Naive thymus-derived CD4-positive, alpha-beta T cell (primary cell): ENCODE measurements at regions not wholly inside any gene's neighbourhood (a gene's known extent, or its start where the extent isn't known, plus 50 kb on each side); places are given as distances from the start of the nearest gene placed in this dataset.

ENCODE experiments used
- ATAC-seq: fragments of 150-1000 bp; cut with Tn5 transposase; 2 replicates; pipeline ENCODE4 v1.10.0; 2021; ENCODE audit warnings: mild to moderate bottlenecking, moderate library complexity
- CTCF ChIA-PET: fragments of 350-600 bp; sonication (Branson Sonifier 250); formaldehyde crosslinking; loops from one replicate; lab custom pipeline; 2021; ENCODE audit warnings: antibody characterized with exemption; lab: Charles Lee
- POLR2A ChIA-PET: fragments of 350-600 bp; sonication (Branson Sonifier 250); formaldehyde crosslinking; loops from one replicate; lab custom pipeline; 2021; ENCODE audit warnings: antibody characterized with exemption, inconsistent platforms; lab: Charles Lee
- DNase-seq, 9 donors: peaks; one replicate each; pipeline versions ENCODE4 v3.0.0 to v3.0.0-alpha.2; 2020 to 2022; ENCODE audit warnings: mixed read lengths in 1 of 9
- H3K27ac ChIP-seq: one replicate; pipeline ENCODE4 v1.7.0; 2013; ENCODE audit warnings: mild to moderate bottlenecking, low read depth, low read length, moderate library complexity
- H3K27me3 ChIP-seq, 2 donors: one replicate each; pipeline ENCODE4 v1.7.0; 2013; ENCODE audit warnings: low read length in 2 of 2, mild to moderate bottlenecking in 2 of 2, moderate library complexity in 2 of 2; ENCODE audit not compliant: control insufficient read depth in 2 of 2, insufficient read depth in 2 of 2
- H3K36me3 ChIP-seq, 3 experiments: 1 replicate in 2 of 3; 2 replicates in 1 of 3; pipeline ENCODE4 v1.7.0; 2013; ENCODE audit warnings: low read length in 3 of 3, mild to moderate bottlenecking in 3 of 3, moderate library complexity in 1 of 3; ENCODE audit not compliant: insufficient read depth in 3 of 3, control insufficient read depth in 2 of 3
- H3K4me1 ChIP-seq, 2 donors: one replicate each; pipeline ENCODE4 v1.7.0; 2013; ENCODE audit warnings: low read length in 2 of 2, mild to moderate bottlenecking in 2 of 2, moderate library complexity in 1 of 2; ENCODE audit not compliant: control insufficient read depth in 2 of 2, insufficient read depth in 2 of 2
- H3K4me3 ChIP-seq: 2 replicates; pipeline ENCODE4 v1.7.0; 2013; ENCODE audit warnings: mild to moderate bottlenecking, low read length
- H3K9me3 ChIP-seq, 3 experiments: 1 replicate in 2 of 3; 2 replicates in 1 of 3; pipeline ENCODE4 v1.7.0; 2013; ENCODE audit warnings: low read length in 3 of 3; ENCODE audit not compliant: control insufficient read depth in 2 of 3
- H3K27ac Mint-ChIP-seq, 9 donors: one replicate each; pipeline ENCODE4 v1.8.0; 2020 to 2022; ENCODE audit warnings: mixed read lengths in 9 of 9, mild to moderate bottlenecking in 8 of 9, moderate library complexity in 5 of 9, inconsistent platforms in 2 of 9
- H3K27me3 Mint-ChIP-seq, 5 donors: one replicate each; pipeline ENCODE4 v1.8.0; 2021 to 2022; ENCODE audit warnings: mixed read lengths in 5 of 5, mild to moderate bottlenecking in 1 of 5
- H3K36me3 Mint-ChIP-seq, 5 donors: one replicate each; pipeline ENCODE4 v1.8.0; 2020 to 2022; ENCODE audit warnings: mixed read lengths in 5 of 5, mild to moderate bottlenecking in 3 of 5, inconsistent platforms in 1 of 5
- H3K4me1 Mint-ChIP-seq, 7 donors: one replicate each; pipeline ENCODE4 v1.8.0; 2020 to 2022; ENCODE audit warnings: mixed read lengths in 7 of 7, mild to moderate bottlenecking in 3 of 7, inconsistent platforms in 1 of 7
- H3K4me3 Mint-ChIP-seq, 10 donors: one replicate each; pipeline ENCODE4 v1.8.0; 2020 to 2022; ENCODE audit warnings: mild to moderate bottlenecking in 10 of 10, mixed read lengths in 10 of 10, moderate library complexity in 6 of 10, inconsistent platforms in 2 of 10
- H3K9me3 Mint-ChIP-seq, 11 donors: one replicate each; pipeline ENCODE4 v1.8.0; 2020 to 2022; ENCODE audit warnings: mixed read lengths in 11 of 11, mild to moderate bottlenecking in 4 of 11, inconsistent platforms in 1 of 11, moderate library complexity in 1 of 11
- intact Hi-C, 2 donors: fragments of 100-400 bp; cut with micrococcal nuclease; formaldehyde crosslinking; loops; one replicate each; pipeline ENCODE4 v1.15.1; 2023

GRCh38 chr19:30630289-30631032 is 258.3 kb downstream of the ZNF536 start:
- H3K4me1 Mint-ChIP-seq, result no peaks in the 10 kb centered on the region
- H3K27ac Mint-ChIP-seq, result no peak overlapping the region
- Histone ChIP-seq H3K4me1 (no peaks in the 10 kb centered on the region), H3K4me3 (no peak overlapping the region), H3K9me3 (no peaks in the 10 kb centered on the region), H3K27ac (no peak overlapping the region), H3K36me3 (no peaks in the 10 kb centered on the region), H3K27me3 (no peaks in the 10 kb centered on the region)
- no peaks in the 10 kb centered on the region for H3K27me3 Mint-ChIP-seq
- no peak overlapping the region for H3K4me3 Mint-ChIP-seq
- peaks cover 0 to 5% (median 0%) of the 10 kb centered on the region in 11 donors for H3K9me3 Mint-ChIP-seq
- no peaks in the 10 kb centered on the region for H3K36me3 Mint-ChIP-seq
- intact Hi-C loops, result no loop called here
- CTCF ChIA-PET, result no interaction called here
- POLR2A ChIA-PET, result no interaction called here
- ATAC-seq (no peak), DNase-seq (no peak)

- Mint-ChIP-seq H3K36me3 (peaks cover 0 to 5% (median 0%) of the 10 kb centered on the region in 5 donors), H3K27ac (no peak overlapping the region), H3K4me3 (no peak overlapping the region), H3K27me3 (peaks cover 0 to under 1% (median 0%) of the 10 kb centered on the region in 5 donors), H3K9me3 (peaks cover 0 to 15% (median 5%) of the 10 kb centered on the region in 11 donors), H3K4me1 (no peaks in the 10 kb centered on the region)
- CTCF ChIA-PET, result no interaction called here
- Histone ChIP-seq H3K4me3 (no peak overlapping the region), H3K4me1 (no peaks in the 10 kb centered on the region), H3K27me3 (no peaks in the 10 kb centered on the region), H3K27ac (no peak overlapping the region), H3K9me3 (no peaks in the 10 kb centered on the region), H3K36me3 (no peaks in the 10 kb centered on the region)
- POLR2A ChIA-PET, result no interaction called here
- DNase-seq (no peak), ATAC-seq (no peak)
- intact Hi-C loops, result no loop called here
Measured at GRCh38 chr19:30629086-30629485, 256.9 kb downstream of the ZNF536 start.

DNA sequence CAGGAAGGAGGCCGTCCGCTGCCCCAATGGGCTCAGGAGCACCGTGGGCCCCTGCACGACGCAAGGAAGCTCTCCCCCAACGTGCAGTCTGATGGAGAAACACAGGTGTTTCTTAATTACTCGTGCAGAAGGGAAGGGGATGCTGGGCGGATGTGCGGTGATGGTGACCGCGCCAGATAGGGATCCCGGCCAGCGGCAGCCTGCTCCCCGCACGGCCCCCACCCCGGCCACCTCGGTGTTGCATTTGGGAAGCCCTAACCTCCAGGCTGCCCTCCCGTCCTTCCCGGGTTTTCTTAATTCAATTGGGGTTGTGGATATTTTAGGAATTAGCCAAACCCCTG is 254.4 kb downstream of the ZNF536 start:
- H3K9me3 Mint-ChIP-seq, result peaks cover 4 to 33% (median 13%) of the 10 kb centered on the region in 11 donors
- ATAC-seq (no peak), DNase-seq (no peak)
- ChIA-PET CTCF (no interaction called here), POLR2A (no interaction called here)
- peaks cover 0 to 7% (median 0%) of the 10 kb centered on the region in 5 donors for H3K36me3 Mint-ChIP-seq
- H3K4me1 ChIP-seq, result no peaks in the 10 kb centered on the region
- H3K36me3 ChIP-seq, result no peaks in the 10 kb centered on the region
- peaks cover 0 to 2% of the 10 kb centered on the region in 2 donors for H3K27me3 ChIP-seq
- no peaks in the 10 kb centered on the region for H3K9me3 ChIP-seq
- H3K4me3 Mint-ChIP-seq, result no peak overlapping the region
- H3K4me1 Mint-ChIP-seq, result no peaks in the 10 kb centered on the region
- peaks cover 0 to 21% (median 6%) of the 10 kb centered on the region in 5 donors for H3K27me3 Mint-ChIP-seq
- no peak overlapping the region for H3K4me3 ChIP-seq
- no peak overlapping the region for H3K27ac Mint-ChIP-seq
- intact Hi-C loops, result no loop called here
- no peak overlapping the region for H3K27ac ChIP-seq

GRCh38 chr19:30625947-30626625 is 253.9 kb downstream of the ZNF536 start:
- Mint-ChIP-seq H3K27ac (no peak overlapping the region), H3K36me3 (peaks cover 0 to 7% (median 0%) of the 10 kb centered on the region in 5 donors), H3K9me3 (peaks cover 4 to 33% (median 13%) of the 10 kb centered on the region in 11 donors), H3K27me3 (peaks cover 0 to 26% (median 6%) of the 10 kb centered on the region in 5 donors), H3K4me1 (no peaks in the 10 kb centered on the region), H3K4me3 (no peak overlapping the region)
- H3K4me3 ChIP-seq, result no peak overlapping the region
- H3K4me1 ChIP-seq, result no peaks in the 10 kb centered on the region
- ATAC-seq (no peak), DNase-seq (no peak)
- ChIA-PET CTCF (no interaction called here), POLR2A (no interaction called here)
- H3K27me3 ChIP-seq, result peaks cover 0 to 2% of the 10 kb centered on the region in 2 donors
- intact Hi-C loops, result no loop called here
- no peaks in the 10 kb centered on the region for H3K36me3 ChIP-seq
- no peak overlapping the region for H3K27ac ChIP-seq
- no peaks in the 10 kb centered on the region for H3K9me3 ChIP-seq

GRCh38 chr19:30622276-30622675 is 250.1 kb downstream of the ZNF536 start:
- H3K9me3 Mint-ChIP-seq, result peaks cover 4 to 29% (median 13%) of the 10 kb centered on the region in 11 donors
- ATAC-seq, result no peak
- Histone ChIP-seq H3K27ac (no peak overlapping the region), H3K9me3 (no peaks in the 10 kb centered on the region), H3K27me3 (peaks cover 0 to 2% of the 10 kb centered on the region in 2 donors), H3K4me3 (no peak overlapping the region), H3K36me3 (no peaks in the 10 kb centered on the region), H3K4me1 (no peaks in the 10 kb centered on the region)
- CTCF ChIA-PET, result no interaction called here
- intact Hi-C loops, result no loop called here
- no peaks in the 10 kb centered on the region for H3K4me1 Mint-ChIP-seq
- H3K36me3 Mint-ChIP-seq, result peaks cover 0 to 7% (median 0%) of the 10 kb centered on the region in 5 donors
- no peak overlapping the region for H3K27ac Mint-ChIP-seq
- peaks cover 0 to 48% (median 18%) of the 10 kb centered on the region in 5 donors for H3K27me3 Mint-ChIP-seq
- no peak overlapping the region for H3K4me3 Mint-ChIP-seq
- POLR2A ChIA-PET, result no interaction called here
- DNase-seq, result no peak

- Histone ChIP-seq H3K27me3 (peaks cover 0 to 2% of the 10 kb centered on the region in 2 donors), H3K9me3 (no peaks in the 10 kb centered on the region), H3K27ac (no peak overlapping the region), H3K4me3 (no peak overlapping the region), H3K4me1 (no peaks in the 10 kb centered on the region), H3K36me3 (no peaks in the 10 kb centered on the region)
- Mint-ChIP-seq H3K27ac (no peak overlapping the region), H3K27me3 (peaks cover 0 to 48% (median 18%) of the 10 kb centered on the region in 5 donors), H3K9me3 (peaks cover 4 to 28% (median 13%) of the 10 kb centered on the region in 11 donors), H3K4me3 (no peak overlapping the region), H3K4me1 (no peaks in the 10 kb centered on the region), H3K36me3 (peaks cover 0 to 7% (median 0%) of the 10 kb centered on the region in 5 donors)
- DNase-seq (no peak), ATAC-seq (no peak)
- ChIA-PET POLR2A (no interaction called here), CTCF (no interaction called here)
- intact Hi-C loops, result no loop called here
Measured at GRCh38 chr19:30621326-30621920, 249.2 kb downstream of the ZNF536 start.
